HEK293 (cell line): ENCODE measurements at regions not wholly inside any gene's neighbourhood (a gene's known extent, or its start where the extent isn't known, plus 50 kb on each side); places are given as distances from the start of the nearest gene placed in this dataset.

Source experiments
- CTCF ChIA-PET: fragments of 350-600 bp; formaldehyde crosslinking; extraction: SDS; loops from one replicate; lab custom pipeline; 2021; ENCODE audit warnings: antibody characterized with exemption; lab: Yijun Ruan, JAX
- POLR2A ChIA-PET: fragments of 300-600 bp; formaldehyde crosslinking; extraction: SDS; loops from one replicate; lab custom pipeline; 2020; ENCODE audit warnings: antibody characterized with exemption, inconsistent platforms; lab: Yijun Ruan, JAX
- H3K27ac ChIP-seq: fragments of 200-500 bp; sonication (Bioruptor generic); 2 replicates; pipeline ENCODE4 v1.5.1; 2014; ENCODE audit warnings: low read depth, low read length, control low read depth, inconsistent platforms; ENCODE audit errors: extremely low read depth
- H3K36me3 ChIP-seq, 2 experiments: fragments of 200-500 bp in 1 of 2; sonication (Bioruptor generic) in 1 of 2; 1 replicate in 1 of 2; 2 replicates in 1 of 2; pipeline ENCODE4 v1.5.1; 2014 to 2017; ENCODE audit warnings: inconsistent platforms in 2 of 2, low read length in 2 of 2; ENCODE audit not compliant: control insufficient read depth in 2 of 2, insufficient read depth in 1 of 2
- H3K4me1 ChIP-seq: fragments of 200-500 bp; sonication (Bioruptor generic); 2 replicates; pipeline ENCODE4 v1.5.1; 2014; ENCODE audit warnings: mild to moderate bottlenecking, low read length, inconsistent platforms; ENCODE audit not compliant: control insufficient read depth, insufficient read depth
- H3K4me3 ChIP-seq: 2 replicates; pipeline ENCODE4 v1.5.1; 2011; ENCODE audit warnings: low read depth, mild to moderate bottlenecking, control low read depth, low read length, moderate library complexity
- H3K9me3 ChIP-seq: fragments of 200-500 bp; sonication (Bioruptor generic); 2 replicates; pipeline ENCODE4 v1.5.1; 2014; ENCODE audit warnings: low read depth, low read length, inconsistent platforms; ENCODE audit not compliant: control insufficient read depth, insufficient read depth
- GFI1B ChIP-seq: fragments of 450-650 bp; formaldehyde crosslinking; IDR thresholded peaks from 2 replicates; pipeline ENCODE4 v1.5.1; 2016; ENCODE audit warnings: missing biosample characterization, missing genetic modification characterization
- PRDM10 ChIP-seq: fragments of 450-650 bp; formaldehyde crosslinking; IDR thresholded peaks from 2 replicates; pipeline ENCODE4 v1.5.1; 2016; ENCODE audit warnings: missing biosample characterization, missing genetic modification characterization
- PRDM2 ChIP-seq: fragments of 450-650 bp; formaldehyde crosslinking; IDR thresholded peaks from 2 replicates; pipeline ENCODE4 v1.5.1; 2016; ENCODE audit warnings: missing biosample characterization, missing genetic modification characterization, borderline replicate concordance
- ZBTB8A ChIP-seq: fragments of 450-650 bp; formaldehyde crosslinking; IDR thresholded peaks from 2 replicates; pipeline ENCODE4 v1.5.1; 2016; ENCODE audit warnings: missing biosample characterization, missing genetic modification characterization
- ZNF10 ChIP-seq: fragments of 450-650 bp; formaldehyde crosslinking; IDR thresholded peaks from 2 replicates; pipeline ENCODE4 v1.5.1; 2017; ENCODE audit warnings: missing biosample characterization, missing genetic modification characterization
- ZNF16 ChIP-seq: fragments of 450-650 bp; formaldehyde crosslinking; IDR thresholded peaks from 2 replicates; pipeline ENCODE4 v1.5.1; 2016; ENCODE audit warnings: low read depth, missing biosample characterization, missing genetic modification characterization
- ZNF174 ChIP-seq: fragments of 450-650 bp; formaldehyde crosslinking; IDR thresholded peaks from 2 replicates; pipeline ENCODE4 v1.5.0; 2017; ENCODE audit warnings: missing biosample characterization, mild to moderate bottlenecking, missing genetic modification characterization
- ZNF223 ChIP-seq: fragments of 450-650 bp; formaldehyde crosslinking; IDR thresholded peaks from 2 replicates; pipeline ENCODE4 v1.5.1; 2016; ENCODE audit warnings: missing biosample characterization, missing genetic modification characterization
- ZNF266 ChIP-seq: fragments of 450-650 bp; formaldehyde crosslinking; IDR thresholded peaks from 2 replicates; pipeline ENCODE4 v1.5.1; 2016; ENCODE audit warnings: missing biosample characterization, missing genetic modification characterization, low read depth
- ZNF311 ChIP-seq: fragments of 450-650 bp; formaldehyde crosslinking; IDR thresholded peaks from 2 replicates; pipeline ENCODE4 v1.5.1; 2017; ENCODE audit warnings: missing biosample characterization, missing genetic modification characterization, borderline replicate concordance
- ZNF391 ChIP-seq: fragments of 450-650 bp; formaldehyde crosslinking; IDR thresholded peaks from 2 replicates; pipeline ENCODE4 v1.5.1; 2016; ENCODE audit warnings: low read depth, missing biosample characterization, missing genetic modification characterization, borderline replicate concordance
- ZNF560 ChIP-seq: fragments of 450-650 bp; formaldehyde crosslinking; IDR thresholded peaks from 2 replicates; pipeline ENCODE4 v1.5.1; 2017; ENCODE audit warnings: missing biosample characterization, missing genetic modification characterization, borderline replicate concordance
- ZNF571 ChIP-seq: fragments of 450-650 bp; formaldehyde crosslinking; IDR thresholded peaks from 2 replicates; pipeline ENCODE4 v1.5.0; 2017; ENCODE audit warnings: missing biosample characterization, missing genetic modification characterization
- ZNF610 ChIP-seq: fragments of 450-650 bp; formaldehyde crosslinking; IDR thresholded peaks from 2 replicates; pipeline ENCODE4 v1.5.1; 2016; ENCODE audit warnings: missing biosample characterization, missing genetic modification characterization, borderline replicate concordance
- ZNF654 ChIP-seq: fragments of 450-650 bp; formaldehyde crosslinking; IDR thresholded peaks from 2 replicates; pipeline ENCODE4 v1.5.1; 2016; ENCODE audit warnings: low read depth, missing biosample characterization, missing genetic modification characterization
- ZNF701 ChIP-seq: fragments of 450-650 bp; formaldehyde crosslinking; IDR thresholded peaks from 2 replicates; pipeline ENCODE4 v1.5.1; 2016; ENCODE audit warnings: missing biosample characterization, missing genetic modification characterization
- ZNF704 ChIP-seq: fragments of 450-650 bp; formaldehyde crosslinking; IDR thresholded peaks from 2 replicates; pipeline ENCODE4 v1.5.1; 2016; ENCODE audit warnings: missing biosample characterization, missing genetic modification characterization
- ZNF76 ChIP-seq: fragments of 450-650 bp; formaldehyde crosslinking; IDR thresholded peaks from 2 replicates; pipeline ENCODE4; 2016; ENCODE audit warnings: low read depth, missing biosample characterization, missing genetic modification characterization, borderline replicate concordance

GRCh38 chr17:72359811-72360210 is 239.0 kb downstream of the SOX9 start:
- Histone ChIP-seq H3K4me1 (no peaks in the 10 kb centered on the region), H3K4me3 (no peak overlapping the region), H3K9me3 (no peaks in the 10 kb centered on the region), H3K36me3 (no peaks in the 10 kb centered on the region), H3K27ac (no peak overlapping the region)
- TF ChIP-seq ZNF571 (tag by site-specific recombination) (no peak), ZNF266 (no peak), ZBTB8A (tag by site-specific recombination) (no peak), ZNF704 (no peak), ZNF560 (tag by site-specific recombination) (no peak), ZNF76 (tag by site-specific recombination) (no peak), GFI1B (tag by site-specific recombination) (no peak), ZNF701 (tag by site-specific recombination) (no peak), ZNF223 (no peak), ZNF391 (tag by site-specific recombination) (no peak), PRDM10 (tag by site-specific recombination) (no peak), ZNF10 (tag by site-specific recombination) (no peak), ZNF16 (tag by site-specific recombination) (no peak), ZNF610 (tag by site-specific recombination) (no peak), ZNF174 (tag by site-specific recombination) (no peak), PRDM2 (tag by site-specific recombination) (no peak), ZNF311 (tag by site-specific recombination) (no peak), ZNF654 (no peak)
- CTCF ChIA-PET, result interaction anchor here (0.6 kb wide), 1 partner anchor 214 kb away, joined by 4 read pairs; no protein-coding TSS in a partner anchor
- POLR2A ChIA-PET, result no interaction called here
